HG03460 (cell line): ENCODE measurements at regions not wholly inside any gene's neighbourhood (a gene's known extent, or its start where the extent isn't known, plus 50 kb on each side); places are given as distances from the start of the nearest gene placed in this dataset.

ENCODE experiments used
- ATAC-seq: cut with Tn5 transposase; IDR thresholded peaks from one replicate; pipeline ENCODE4 v1.9.1; 2021; ENCODE audit not compliant: unreplicated experiment

GRCh38 chr5:68447136-68447929, 231.8 kb downstream of the PIK3R1 start:
- ATAC-seq: no peak

- ATAC-seq: no peak
Measured at GRCh38 chr5:68449380-68449779, 233.8 kb downstream of the PIK3R1 start.

- no peak for ATAC-seq
Measured at GRCh38 chr5:68450245-68450852, 234.8 kb downstream of the PIK3R1 start.

- no peak for ATAC-seq
Measured at GRCh38 chr5:68452286-68452685, 236.7 kb downstream of the PIK3R1 start.

- ATAC-seq: no peak
Measured at GRCh38 chr5:68454172-68454571, 238.6 kb downstream of the PIK3R1 start.

GRCh38 chr5:68454766-68455165, 239.2 kb downstream of the PIK3R1 start:
- no peak for ATAC-seq

GRCh38 chr5:68455216-68455615, 239.7 kb downstream of the PIK3R1 start:
- no peak for ATAC-seq

GRCh38 chr5:68456756-68457217, 241.2 kb downstream of the PIK3R1 start:
- no peak for ATAC-seq

- ATAC-seq: no peak
Measured at GRCh38 chr5:68457285-68457684, 241.7 kb downstream of the PIK3R1 start.

- no peak for ATAC-seq
Measured at GRCh38 chr5:68458416-68459021, 243.0 kb downstream of the PIK3R1 start.

GRCh38 chr5:68459093-68459809, 243.7 kb downstream of the PIK3R1 start:
- ATAC-seq: no peak

GRCh38 chr5:68459810-68460139, 244.2 kb downstream of the PIK3R1 start:
- ATAC-seq: no peak

GRCh38 chr5:68460147-68460798, 244.7 kb downstream of the PIK3R1 start:
- no peak for ATAC-seq

- ATAC-seq: no peak
Measured at GRCh38 chr5:68463606-68464005, 248.1 kb downstream of the PIK3R1 start.

GRCh38 chr5:68464424-68464823, 248.9 kb downstream of the PIK3R1 start:
- no peak for ATAC-seq

GRCh38 chr5:68465133-68465532, 249.6 kb downstream of the PIK3R1 start:
- no peak for ATAC-seq

GRCh38 chr5:68465934-68466551, 250.5 kb downstream of the PIK3R1 start:
- ATAC-seq: no peak

GRCh38 chr5:68467208-68467607, 251.7 kb downstream of the PIK3R1 start:
- no peak for ATAC-seq

- no peak for ATAC-seq
Measured at GRCh38 chr5:68467794-68468193, 252.2 kb downstream of the PIK3R1 start.

- ATAC-seq: no peak
Measured at GRCh38 chr5:68468322-68468721, 252.8 kb downstream of the PIK3R1 start.
